GM18858 (cell line): ENCODE measurements at regions not wholly inside any gene's neighbourhood (a gene's known extent, or its start where the extent isn't known, plus 50 kb on each side); places are given as distances from the start of the nearest gene placed in this dataset.
"Not testable (repeated sequence)": the region's sequence is repeated elsewhere in the genome, so short reads cannot be mapped to it uniquely, and the experiment has no call there.

Source experiments
- ATAC-seq: cut with Tn5 transposase; IDR thresholded peaks from one replicate; pipeline ENCODE4 v1.9.1; 2021; ENCODE audit not compliant: unreplicated experiment

DNA sequence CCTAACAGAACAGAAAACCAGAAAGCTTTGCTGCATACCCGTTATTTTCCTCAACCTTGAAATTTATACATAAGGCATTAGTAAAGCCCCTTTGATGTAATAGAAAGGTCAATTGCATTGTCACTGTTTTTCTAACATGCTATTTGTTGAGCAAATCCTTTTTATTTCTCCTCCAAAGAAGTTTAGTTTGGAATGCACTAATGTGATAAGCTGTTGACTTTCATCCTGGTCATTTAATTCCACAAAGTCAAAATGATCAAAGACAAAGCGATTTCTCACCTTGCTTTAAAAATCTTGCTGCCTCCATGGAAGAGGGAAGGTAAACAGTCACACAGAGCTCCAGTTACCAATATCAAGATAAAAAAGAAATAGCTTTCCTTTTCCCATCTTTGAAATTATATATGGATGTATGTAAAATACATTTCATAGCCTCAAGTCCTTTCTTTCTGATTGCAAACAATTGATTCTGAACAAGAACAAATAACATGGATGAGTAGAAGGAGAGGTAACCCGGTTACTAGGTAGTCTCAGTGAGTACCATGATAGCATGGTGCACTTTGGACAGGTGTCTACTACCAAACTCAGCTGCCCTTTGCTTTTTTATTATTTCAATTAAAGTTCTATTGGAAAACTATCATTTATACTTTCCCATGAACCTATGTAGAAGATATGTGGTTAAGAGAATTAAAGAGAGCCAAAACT, 452.7 kb downstream of the STK39 start:
- ATAC-seq = no peak

- no peak for ATAC-seq
These were observed 453.7 kb downstream of the STK39 start for GRCh38 chr2:167793725-167794124.

- ATAC-seq = no peak
These were observed 455.3 kb downstream of the STK39 start for GRCh38 chr2:167792126-167792525.

DNA sequence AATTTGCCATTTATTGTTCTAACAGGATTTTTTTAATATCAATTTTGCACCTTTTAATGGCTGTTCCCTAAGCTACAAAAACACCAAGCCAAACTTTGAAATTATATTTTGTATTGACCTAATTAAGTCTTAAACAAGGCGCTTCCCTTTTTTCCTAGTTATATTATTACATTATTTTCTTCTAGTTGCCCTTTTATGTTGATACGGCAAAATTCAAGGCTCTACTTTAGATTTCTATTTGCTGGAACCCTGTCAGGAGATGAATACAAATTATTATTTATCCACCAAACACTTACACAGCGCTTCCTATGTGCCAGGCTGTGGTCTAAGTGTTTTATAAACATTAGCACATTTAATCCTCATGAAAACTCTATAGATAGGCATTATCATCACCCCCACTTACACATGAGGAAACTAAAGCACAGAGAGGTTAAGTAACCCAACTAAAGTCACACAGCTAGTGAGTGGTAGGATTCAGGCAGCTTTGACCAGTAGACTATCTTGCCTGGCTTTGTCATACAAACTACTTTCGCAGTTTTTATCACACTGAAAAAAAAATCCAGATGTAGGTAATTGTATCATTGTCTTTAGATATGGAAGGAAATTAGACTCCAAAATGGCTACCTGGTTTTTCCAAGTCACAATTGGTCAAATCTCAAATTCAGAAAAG, 456.5 kb downstream of the STK39 start:
- no peak for ATAC-seq

GRCh38 chr2:167790189-167790588, 457.2 kb downstream of the STK39 start:
- ATAC-seq = no peak

DNA sequence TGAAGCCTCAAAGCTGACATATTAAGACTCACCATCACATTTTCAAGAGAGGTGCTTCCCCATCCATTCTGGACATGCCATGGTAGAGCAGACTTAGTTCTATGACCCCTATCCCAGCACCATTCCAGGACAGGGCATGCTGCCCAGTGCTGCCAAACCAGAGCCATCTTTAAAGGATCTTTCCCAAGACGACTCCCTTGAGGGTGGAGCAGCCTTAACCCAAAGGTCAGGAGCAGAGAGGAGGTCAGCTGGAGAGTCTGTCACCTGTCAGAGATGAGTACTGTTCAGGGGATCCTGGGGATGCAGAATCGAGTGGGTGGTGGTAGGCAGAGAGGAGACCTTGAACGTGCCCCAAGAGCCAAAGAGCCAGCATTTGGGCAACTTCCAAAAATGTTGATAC, 459.8 kb downstream of the STK39 start:
- ATAC-seq = no peak

GRCh38 chr2:167787021-167787420, 460.4 kb downstream of the STK39 start:
- no peak for ATAC-seq

DNA sequence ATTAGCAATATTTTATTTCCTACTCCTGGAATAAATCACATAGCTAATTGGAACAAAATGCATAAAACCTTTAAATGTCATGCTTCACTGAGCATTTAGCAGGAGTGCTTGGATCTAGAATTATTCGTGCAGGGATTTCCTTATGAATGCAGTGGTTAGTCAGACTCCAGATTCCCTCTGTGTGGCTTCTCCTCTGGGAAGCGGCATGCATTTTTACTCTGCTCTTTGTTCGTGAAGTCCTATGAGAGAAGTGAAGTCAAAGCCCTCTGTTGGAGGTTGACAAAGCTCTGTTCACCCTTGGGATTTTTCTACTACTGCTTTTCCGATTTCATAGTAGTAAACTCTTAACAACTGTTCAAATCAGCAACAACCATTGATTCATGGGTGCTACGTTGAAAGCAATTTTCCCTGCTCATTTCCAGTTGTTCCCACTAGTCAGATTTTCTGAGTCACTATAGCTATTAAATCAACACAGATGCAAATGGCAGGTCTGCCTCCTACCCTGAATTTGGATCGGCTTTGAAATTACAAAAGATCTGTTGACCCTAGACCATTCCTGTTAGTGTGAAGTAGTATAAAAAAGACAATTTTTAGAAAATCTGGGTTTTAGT, 461.7 kb downstream of the STK39 start:
- ATAC-seq = no peak

- ATAC-seq = no peak
These were observed 463.3 kb downstream of the STK39 start for GRCh38 chr2:167784084-167784425.

DNA sequence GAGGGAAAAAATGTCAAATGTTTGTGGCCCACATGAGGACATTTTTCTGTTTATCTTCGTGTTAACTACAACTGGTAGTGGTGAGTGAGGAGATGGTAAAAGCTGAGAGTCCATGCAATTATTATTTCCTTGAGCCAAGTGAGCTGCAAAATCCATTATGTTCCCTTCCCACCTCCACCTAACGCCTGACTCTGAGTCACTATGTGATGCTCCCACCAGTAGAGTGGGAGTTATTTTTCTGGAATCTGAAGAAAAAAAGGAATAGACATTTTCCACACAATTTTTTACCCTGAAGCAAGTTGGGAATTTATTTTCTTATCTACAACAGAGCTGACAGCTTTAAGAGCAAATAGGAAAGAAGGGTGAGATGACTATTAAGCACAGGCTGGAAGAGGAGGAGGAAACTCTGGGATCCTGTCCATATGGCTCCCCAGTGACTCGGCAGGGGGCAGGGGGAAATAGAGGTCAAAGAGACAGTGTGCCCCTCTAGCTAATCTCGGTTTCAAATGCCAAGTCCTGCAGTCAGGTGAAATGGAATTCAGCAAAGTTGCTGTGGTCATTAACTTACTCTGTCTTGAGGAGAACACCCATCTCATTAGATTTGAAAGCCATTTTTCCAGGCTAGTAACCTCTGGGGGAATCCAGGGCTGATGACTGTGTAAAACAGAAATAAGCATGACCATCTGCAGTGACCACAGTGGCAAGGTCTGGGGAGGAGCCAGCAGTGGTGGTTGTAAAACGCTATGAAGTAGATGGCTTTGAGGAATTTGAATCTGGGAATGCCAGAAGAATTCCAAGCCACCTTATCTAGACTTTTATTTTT, 463.9 kb downstream of the STK39 start:
- no peak for ATAC-seq

- not testable (repeated sequence) for ATAC-seq
These were observed 465.8 kb downstream of the STK39 start for GRCh38 chr2:167781629-167782028.

- no peak for ATAC-seq
These were observed 471.0 kb downstream of the STK39 start for GRCh38 chr2:167776359-167776758.

DNA sequence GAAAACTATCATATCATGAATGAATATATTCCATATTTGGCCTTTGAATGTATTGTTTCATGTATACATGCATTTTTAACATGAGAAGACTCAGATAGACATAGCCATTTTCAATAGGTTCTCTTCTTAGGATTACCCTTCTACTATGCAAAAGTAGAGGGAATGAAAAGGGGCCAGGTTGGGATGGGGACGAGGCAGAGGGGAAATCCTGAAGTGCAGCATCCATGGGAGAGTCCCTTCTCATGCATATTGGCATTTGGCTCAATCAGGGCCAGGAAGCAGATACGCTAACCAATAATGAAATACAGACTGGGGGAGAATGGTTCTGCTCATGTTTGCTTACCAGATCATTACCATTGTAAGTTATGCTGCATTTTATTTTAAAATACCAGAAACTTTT, 475.8 kb downstream of the STK39 start:
- no peak for ATAC-seq

DNA sequence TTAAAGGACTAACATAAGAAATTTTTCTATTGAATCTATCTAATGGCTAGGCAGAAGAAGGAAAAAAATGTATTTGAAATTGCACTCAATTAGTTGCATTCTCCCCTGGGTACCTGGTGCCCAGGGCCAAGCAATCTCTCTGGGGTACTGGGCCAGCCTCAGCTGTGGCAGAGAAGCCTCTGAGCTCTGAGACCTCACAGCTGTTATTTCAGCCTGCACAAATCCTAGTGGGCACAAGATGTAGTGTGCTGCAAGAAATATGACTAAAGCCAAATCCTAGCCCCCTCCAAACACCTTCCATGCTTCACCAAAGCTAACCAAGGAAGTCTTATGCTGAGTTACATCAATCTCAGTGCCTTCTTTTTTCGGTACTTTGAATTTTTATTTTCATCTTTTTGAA, 478.4 kb downstream of the STK39 start:
- ATAC-seq = no peak

DNA sequence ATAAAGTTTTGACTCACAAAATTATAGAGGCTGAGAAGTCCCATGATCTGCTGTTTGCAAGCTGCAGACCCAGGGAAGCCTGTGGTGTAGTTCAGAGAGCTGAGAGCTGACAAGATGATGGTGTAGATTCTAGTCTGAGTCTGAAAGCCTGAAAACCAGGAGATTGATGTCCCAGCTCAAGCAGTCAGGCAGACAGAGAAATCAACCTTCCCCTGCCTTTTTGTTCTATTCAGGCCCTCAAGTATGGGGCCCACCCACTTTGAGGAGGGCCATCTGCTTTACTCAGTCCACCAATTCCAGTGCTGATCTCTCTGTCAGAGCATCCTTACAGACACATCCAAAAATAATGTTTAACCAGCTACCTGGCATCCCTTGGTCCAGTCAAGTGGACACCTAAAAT, 479.6 kb downstream of the STK39 start:
- ATAC-seq = no peak

GRCh38 chr2:167764772-167765341, 482.5 kb downstream of the STK39 start:
- no peak for ATAC-seq

GRCh38 chr2:167761465-167762136, 485.8 kb downstream of the STK39 start:
- no peak for ATAC-seq

DNA sequence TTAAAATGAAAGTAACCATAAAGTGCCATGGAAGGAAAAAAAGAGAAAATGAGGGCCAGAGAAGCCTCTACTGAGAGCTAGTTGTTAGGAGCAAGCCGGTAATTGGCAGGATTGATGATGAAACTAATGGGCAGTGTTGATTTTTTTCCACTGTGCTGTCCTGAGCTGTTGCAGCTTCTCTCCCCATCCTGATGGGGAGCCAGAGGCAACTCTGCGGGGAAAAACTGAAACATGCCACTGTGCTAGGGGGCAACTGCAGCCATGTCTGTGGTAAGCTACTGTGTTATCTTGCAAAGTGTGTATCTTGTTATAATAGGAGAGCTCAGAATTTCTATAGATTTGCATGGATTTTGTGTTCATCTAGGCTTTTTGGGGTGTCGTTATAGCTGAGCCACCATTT, 487.9 kb downstream of the STK39 start:
- ATAC-seq = no peak

- ATAC-seq = no peak
These were observed 489.1 kb downstream of the STK39 start for GRCh38 chr2:167758292-167758691.

DNA sequence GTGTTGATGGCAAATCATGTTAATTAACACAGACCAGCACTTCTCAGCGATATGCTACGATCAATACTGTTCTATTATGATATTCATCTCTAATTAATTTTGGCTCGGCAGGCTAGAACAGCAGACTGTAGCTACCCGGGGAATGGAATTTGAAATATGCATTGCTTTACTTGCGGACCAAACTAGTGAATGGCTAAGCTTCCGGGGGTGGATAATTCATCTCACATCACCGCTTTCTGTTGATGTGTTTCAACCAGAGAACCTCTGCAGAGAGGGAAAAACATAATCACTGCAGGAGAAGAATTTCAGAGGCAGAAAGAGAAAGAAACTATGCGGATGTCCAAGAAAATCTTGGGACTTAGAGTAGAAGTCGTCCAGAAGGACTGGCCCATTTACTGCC, 490.9 kb downstream of the STK39 start:
- no peak for ATAC-seq

DNA sequence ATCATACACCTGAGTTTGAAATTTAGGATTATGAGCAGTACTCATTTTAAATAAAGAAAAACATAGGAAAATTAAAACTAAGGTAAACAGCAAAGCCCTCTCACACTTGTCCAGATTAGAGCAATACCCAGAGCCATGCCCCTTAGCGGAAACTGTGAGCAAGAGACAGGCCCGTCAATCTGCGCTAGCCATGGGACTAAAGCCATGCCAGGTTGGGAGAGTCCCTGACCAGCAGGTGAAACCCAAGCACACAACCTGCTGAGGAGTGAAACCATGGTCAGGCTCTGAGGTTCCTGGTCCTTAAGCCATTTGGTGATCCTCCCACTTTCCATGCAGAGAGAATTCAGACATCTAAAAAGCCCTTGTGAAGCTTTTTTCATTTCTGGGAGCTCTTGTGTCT, 494.3 kb downstream of the STK39 start:
- ATAC-seq = no peak
